IPS DF 4.7 (cell line): ENCODE measurements at regions not wholly inside any gene's neighbourhood (a gene's known extent, or its start where the extent isn't known, plus 50 kb on each side); places are given as distances from the start of the nearest gene placed in this dataset.
"Not testable (repeated sequence)": the region's sequence is repeated elsewhere in the genome, so short reads cannot be mapped to it uniquely, and the experiment has no call there.

Source experiments
- DNase-seq: peaks from one replicate; pipeline ENCODE4 v3.0.0-alpha.2; 2013; ENCODE audit warnings: low spot score; ENCODE audit errors: extremely low read depth

DNA sequence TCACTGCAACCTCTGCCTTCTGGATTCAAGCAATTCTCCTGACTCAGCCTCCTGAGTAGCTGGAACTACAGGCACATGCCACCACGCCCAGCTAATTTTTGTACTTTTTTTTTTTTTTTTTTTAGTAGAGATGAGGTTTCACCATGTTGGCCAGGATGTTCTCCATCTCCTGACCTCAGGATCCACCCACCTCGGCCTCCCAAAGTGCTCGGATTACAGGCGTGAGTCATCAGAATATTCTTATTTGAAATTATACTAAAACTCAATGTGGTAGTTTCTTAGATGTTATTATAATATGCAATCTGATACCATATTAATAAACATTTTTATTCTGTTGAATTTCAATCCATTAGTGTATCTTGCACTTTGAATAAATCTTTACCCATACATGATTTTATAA is 322.2 kb downstream of the FLRT2 start:
- not testable (repeated sequence) for DNase-seq

DNA sequence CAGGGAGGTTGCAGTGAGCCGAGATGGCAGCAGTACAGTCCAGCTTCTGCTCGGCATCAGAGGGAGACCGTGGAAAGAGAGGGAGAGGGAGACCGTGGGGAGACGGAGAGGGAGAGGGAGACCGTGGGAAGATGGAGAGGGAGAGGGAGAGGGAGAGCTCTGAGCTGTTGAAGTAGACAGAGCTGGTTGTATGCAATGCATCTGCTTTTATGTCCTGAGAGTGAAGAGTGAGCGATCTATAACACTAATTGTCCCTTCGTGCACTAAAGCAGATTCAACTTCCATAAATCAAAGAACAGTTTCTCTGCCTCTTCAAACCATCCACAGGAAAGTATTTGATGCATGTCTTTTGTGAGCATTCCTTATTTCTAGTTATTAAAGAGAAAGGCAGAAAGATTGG is 300.6 kb downstream of the FLRT2 start:
- not testable (repeated sequence) for DNase-seq

GRCh38 chr14:85829601-85830000 is 299.7 kb downstream of the FLRT2 start:
- not testable (repeated sequence) for DNase-seq

DNA sequence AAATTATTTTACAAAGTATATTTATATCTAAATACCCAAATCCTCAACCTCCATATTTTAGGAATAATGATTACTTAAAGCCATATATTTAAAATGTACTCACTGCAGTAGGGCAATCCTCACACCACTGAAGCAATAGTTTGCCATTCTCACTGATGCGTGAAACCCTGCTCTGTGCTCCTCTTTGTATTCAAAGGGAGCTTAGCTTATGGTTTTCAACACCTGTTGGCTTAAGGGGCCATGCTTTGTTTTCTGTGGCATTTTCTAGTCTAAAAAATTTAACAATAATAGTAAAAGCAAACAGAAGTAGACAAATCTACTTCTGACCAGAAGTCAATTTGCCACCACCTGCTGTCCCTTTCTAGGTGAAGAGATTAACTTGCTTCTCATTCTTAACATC is 294.6 kb downstream of the FLRT2 start:
- no peak for DNase-seq

DNA sequence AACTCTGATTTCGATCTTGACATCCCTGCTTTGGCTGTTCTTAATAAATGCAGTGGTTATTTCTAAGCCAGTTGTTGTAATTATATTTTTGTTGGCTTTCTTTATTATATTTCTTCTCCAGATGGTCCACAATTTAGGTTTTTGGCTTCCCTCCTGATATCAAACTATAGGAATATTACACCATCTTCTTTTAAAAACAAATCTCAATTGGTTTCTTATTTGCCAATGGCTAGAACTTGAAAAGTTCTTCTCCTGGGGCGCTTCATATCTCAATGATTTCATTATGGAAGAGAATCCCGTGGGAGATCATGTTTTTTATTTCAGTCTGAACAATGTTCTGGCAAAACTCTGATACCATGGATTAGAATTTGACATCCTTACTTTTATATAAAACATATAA is 292.3 kb downstream of the FLRT2 start:
- no peak for DNase-seq

DNA sequence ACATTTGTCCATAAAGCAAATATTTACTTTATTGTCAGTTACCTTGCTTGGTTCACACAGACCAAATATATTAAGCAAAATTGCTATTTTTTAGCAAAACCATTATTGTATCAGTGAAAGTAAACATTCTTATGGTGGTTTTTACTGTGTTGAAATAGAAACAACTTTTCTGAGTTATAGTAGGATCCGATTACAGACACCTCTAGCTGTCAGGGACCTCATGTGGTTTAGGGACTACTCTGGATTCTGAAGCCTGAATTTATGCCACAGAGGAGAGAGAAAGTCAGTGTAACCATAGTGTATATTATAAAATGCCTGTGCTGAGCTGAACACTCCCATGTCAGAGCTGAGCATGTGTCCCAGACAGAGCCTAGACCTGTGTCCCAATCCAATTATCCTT is 287.5 kb downstream of the FLRT2 start:
- no peak for DNase-seq

DNA sequence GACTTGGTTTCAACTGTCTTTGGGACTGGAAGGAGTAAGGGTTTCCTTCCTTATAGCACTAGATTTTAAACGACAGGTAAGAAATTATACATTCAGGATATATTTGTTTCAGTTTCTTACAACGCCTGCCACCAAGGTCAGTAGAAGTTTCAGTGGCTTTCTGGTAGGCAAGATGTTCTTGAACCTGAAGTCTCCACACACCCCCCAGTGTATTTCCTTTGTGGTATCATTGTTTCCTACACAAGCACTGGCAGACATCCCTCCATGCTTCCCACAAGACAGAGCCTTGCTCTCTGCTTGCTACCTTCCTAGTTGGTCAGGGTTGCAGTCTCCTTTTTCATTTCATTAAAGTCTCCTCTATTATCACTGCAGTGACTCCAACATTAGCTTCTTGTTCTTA is 283.1 kb downstream of the FLRT2 start:
- no peak for DNase-seq

GRCh38 chr14:85811340-85811739 is 281.4 kb downstream of the FLRT2 start:
- DNase-seq: no peak

- DNase-seq: no peak
Observed at GRCh38 chr14:85799668-85800067, 269.7 kb downstream of the FLRT2 start.

GRCh38 chr14:85798856-85799255 is 268.9 kb downstream of the FLRT2 start:
- DNase-seq: no peak

DNA sequence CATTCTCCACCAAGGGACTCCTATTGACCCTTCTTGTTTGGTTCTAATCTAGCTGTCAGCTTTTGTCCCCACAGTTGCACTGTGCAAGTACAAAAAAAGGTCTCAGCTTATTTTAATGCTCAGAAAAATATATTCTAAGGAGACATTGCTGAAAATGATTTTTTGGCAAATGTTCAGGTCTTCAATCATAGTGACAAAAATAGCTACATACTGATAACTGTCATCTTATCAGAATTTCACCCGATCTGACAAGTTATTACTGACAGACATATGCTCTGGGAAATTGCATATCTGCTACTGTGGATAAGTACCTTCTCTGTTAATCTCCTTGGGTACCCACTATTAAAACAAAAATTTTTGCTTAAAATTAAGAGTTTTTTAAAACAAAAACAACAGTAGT is 263.6 kb downstream of the FLRT2 start:
- no peak for DNase-seq

DNA sequence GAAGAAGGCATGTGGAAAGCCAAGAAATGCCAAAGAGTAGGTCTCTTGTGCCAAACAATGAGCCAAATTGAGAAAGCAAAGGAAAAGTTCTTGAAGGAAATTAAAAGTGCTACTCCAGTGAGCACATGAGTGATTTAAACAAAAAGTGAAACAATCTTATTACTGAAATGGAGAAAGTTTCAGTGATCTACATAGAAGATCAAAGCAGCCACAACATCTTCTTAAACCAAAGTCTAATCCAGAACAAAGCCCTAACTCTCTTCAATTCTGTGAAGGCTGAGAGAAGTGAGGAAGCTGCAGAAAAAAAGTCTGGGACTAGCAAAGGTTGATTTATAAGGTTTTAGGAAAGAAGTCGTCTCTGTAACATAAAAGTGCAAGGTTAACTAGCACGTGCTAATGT is 259.6 kb downstream of the FLRT2 start:
- DNase-seq: no peak

DNA sequence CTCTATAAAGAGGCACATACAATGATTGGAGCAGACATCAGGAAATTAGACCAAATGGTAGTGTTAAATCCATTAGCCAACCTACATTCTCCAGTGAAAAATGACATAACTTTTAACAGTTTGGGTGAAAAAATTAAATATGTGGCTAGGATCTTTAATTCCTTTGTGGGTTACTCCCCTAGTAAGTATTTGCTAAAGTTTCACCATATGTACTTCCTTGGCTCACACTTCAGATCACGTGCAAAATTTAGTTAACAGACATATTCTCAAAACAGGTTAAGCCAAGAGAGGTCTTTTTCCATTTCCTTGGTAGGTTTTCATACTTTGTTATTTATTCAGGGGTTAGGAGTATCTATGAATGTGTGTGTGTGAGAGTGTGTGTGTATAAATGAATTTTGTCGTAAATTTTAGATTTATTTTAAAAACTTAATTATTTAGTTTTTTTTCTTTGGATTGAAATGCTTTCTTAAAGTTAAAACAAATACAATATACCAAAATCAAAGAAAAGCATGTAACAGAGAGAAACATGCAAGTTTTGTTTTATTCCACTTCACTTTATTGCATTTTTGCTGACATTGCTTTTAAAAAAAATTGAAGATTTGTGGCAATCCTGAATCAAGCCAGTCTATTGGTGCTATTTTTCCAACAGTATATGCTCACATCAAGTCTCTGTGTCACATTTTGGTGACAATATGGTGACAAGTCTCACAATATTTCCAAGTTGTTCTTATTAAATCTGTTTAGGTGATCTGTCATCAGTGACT is 258.7 kb downstream of the FLRT2 start:
- no peak for DNase-seq

GRCh38 chr14:85766295-85766694 is 236.4 kb downstream of the FLRT2 start:
- no peak for DNase-seq

- DNase-seq: no peak
Observed at GRCh38 chr14:85764822-85765221, 234.9 kb downstream of the FLRT2 start.

- no peak for DNase-seq
Observed at GRCh38 chr14:85762526-85762925, 232.6 kb downstream of the FLRT2 start.

GRCh38 chr14:85752175-85752574 is 222.2 kb downstream of the FLRT2 start:
- no peak for DNase-seq

- no peak for DNase-seq
Observed at GRCh38 chr14:85744573-85744972, 214.6 kb downstream of the FLRT2 start.

- no peak for DNase-seq
Observed at GRCh38 chr14:85732031-85732430, 202.1 kb downstream of the FLRT2 start.

GRCh38 chr14:85731186-85731585 is 201.2 kb downstream of the FLRT2 start:
- DNase-seq: no peak

DNA sequence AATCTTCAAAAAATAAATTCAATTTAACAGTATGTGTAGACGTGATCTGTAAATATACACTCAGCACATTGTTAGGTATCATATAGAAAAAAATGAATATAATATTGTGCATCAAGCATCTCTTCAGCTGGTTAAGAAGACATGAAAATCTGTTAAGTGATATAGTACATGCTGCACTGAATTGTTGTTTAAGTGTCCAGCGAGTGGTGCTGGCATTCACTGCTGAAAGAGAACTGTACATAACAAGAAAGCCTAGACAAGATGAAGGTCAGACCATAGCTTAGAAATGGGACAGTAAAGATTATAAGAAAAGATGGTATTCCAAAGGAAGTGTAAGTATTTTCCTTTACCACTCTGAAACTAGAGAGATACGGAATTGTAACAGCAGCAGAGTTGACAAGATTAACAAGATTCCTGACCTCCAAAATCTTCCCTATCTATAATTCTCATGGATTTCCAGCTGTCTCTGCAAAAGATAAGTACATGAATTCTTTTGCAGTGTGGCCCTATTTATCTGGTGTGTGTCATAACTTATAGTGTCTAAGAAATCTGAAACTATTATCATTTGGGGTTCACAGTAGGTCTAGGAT is 198.6 kb downstream of the FLRT2 start:
- DNase-seq: no peak

DNA sequence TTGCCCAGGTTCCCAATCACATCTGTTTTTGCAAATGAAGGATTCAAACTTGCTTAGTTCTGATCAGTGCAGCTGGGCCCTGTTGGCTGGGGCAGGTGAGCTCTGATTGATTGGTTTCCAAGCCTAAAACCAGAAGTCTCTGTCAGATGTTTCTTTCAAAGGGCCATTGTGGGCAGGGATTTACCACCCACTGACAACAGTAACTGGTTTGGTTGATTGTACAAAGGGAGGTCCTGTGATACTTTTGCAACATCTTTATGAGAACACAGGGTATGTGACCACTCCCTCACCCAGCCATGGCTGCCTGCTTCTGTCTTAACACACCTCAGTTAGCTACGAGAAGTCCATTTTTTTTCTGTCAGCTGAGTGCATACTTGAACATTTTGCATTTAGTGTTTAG is 184.1 kb downstream of the FLRT2 start:
- DNase-seq: no peak

DNA sequence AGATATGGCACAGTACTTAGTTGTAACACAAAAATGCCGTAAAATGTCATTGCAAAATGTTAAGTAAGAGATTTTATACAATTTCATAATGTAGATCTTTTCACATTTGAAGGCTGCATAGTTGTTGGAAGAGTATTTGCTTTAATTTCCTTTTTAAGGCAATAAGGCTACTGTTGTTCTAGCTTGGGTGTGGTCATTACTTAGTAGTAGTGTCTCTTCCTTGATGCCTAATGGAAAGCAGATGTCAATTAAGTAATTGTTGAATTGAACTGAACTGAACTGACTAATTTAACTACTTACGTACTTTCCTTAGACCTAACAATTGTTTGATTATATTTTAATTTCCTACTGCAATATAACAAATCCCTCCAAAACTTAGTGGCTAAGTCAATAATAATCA is 181.7 kb downstream of the FLRT2 start:
- DNase-seq: no peak
